GM12891 (cell line): ENCODE measurements at regions not wholly inside any gene's neighbourhood (a gene's known extent, or its start where the extent isn't known, plus 50 kb on each side); places are given as distances from the start of the nearest gene placed in this dataset.
"Not testable (repeated sequence)": the region's sequence is repeated elsewhere in the genome, so short reads cannot be mapped to it uniquely, and the experiment has no call there.

ENCODE experiments used
- POLR2A ChIP-seq: IDR thresholded peaks from 2 replicates; pipeline ENCODE4 v1.6.1; 2011; ENCODE audit warnings: low read depth, low read length, control low read depth
- POLR2AphosphoS5 ChIP-seq: IDR thresholded peaks from 2 replicates; pipeline ENCODE4 v1.6.1; 2011; ENCODE audit warnings: low read depth, low read length, control low read depth
- SPI1 ChIP-seq: IDR thresholded peaks from 2 replicates; pipeline ENCODE4 v1.6.1; 2011; ENCODE audit warnings: low read depth, low read length, control low read depth
- TAF1 ChIP-seq: IDR thresholded peaks from 2 replicates; pipeline ENCODE4 v1.6.1; 2011; ENCODE audit warnings: low read depth, low read length, control low read depth

DNA sequence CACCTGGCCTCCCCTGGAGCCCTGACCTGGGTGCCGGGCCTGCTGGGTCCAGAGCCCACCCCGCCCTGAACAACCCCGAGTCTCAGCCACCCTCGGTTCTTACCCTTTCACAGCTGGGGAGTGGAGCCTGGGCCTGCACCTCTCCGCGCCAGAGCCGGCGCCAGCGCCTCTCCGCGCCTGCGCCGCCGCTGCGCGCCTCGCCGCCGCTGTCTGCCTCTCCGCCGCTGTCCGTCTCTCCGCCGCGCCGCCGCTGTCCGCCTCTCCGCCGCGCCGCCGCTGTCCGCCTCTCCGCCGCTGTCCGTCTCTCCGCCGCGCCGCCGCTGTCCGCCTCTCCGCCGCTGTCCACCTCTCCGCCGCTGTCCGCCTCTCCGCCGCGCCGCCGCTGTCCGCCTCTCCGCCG is 326.9 kb upstream of the PLGLB1 start:
- TF ChIP-seq SPI1, POLR2A, TAF1, POLR2AphosphoS5: not testable (repeated sequence)
